GM12892 (cell line): ENCODE measurements at regions not wholly inside any gene's neighbourhood (a gene's known extent, or its start where the extent isn't known, plus 50 kb on each side); places are given as distances from the start of the nearest gene placed in this dataset.

Source experiments
- POLR2A ChIP-seq: IDR thresholded peaks from 2 replicates; pipeline ENCODE4 v1.6.1; 2011; ENCODE audit warnings: low read depth, low read length, control low read depth
- TAF1 ChIP-seq: IDR thresholded peaks from 2 replicates; pipeline ENCODE4 v1.6.1; 2011; ENCODE audit warnings: low read depth, mild to moderate bottlenecking, control low read depth, low read length, borderline replicate concordance

DNA sequence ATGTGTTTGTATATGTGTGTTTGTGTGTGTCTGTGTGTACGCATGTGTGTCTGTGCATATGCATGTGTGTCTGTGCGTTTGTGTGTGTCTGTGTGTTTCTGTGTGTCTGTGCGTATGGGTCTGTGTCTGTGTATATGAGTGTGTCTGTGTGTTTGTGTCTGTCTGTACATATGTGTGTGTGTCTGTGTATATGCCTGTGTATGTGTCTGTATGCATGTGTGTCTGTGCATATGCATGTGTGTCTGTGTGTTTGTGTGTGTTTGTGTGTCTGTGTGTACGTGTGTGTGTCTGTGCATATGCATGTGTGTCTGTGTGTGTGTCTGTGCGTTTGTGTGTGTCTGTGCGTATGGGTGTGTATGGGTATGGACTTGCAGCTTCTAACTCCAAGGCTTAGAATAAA lies 174.0 kb upstream of the NOX3 start:
- TF ChIP-seq TAF1 (no peak), POLR2A (no peak)
